Nephron progenitor cell (in vitro differentiated cells): ENCODE measurements at regions not wholly inside any gene's neighbourhood (a gene's known extent, or its start where the extent isn't known, plus 50 kb on each side); places are given as distances from the start of the nearest gene placed in this dataset.
A peak's percentile ranks its signal among the peaks of the same experiment; 100 is the strongest.

Source experiments
- DNase-seq: peaks from one replicate; pipeline ENCODE4 v3.0.0; 2021
- H3K27ac Mint-ChIP-seq: 2 replicates; pipeline ENCODE4 v1.8.0; 2021; ENCODE audit warnings: mild to moderate bottlenecking, moderate library complexity, mixed read lengths
- H3K27me3 Mint-ChIP-seq: 2 replicates; pipeline ENCODE4 v1.8.0; 2021; ENCODE audit warnings: mild to moderate bottlenecking, low read depth, mixed read lengths; ENCODE audit not compliant: poor library complexity
- H3K36me3 Mint-ChIP-seq: 2 replicates; pipeline ENCODE4 v1.8.0; 2021; ENCODE audit warnings: low read depth, mixed read lengths
- H3K4me1 Mint-ChIP-seq: 2 replicates; pipeline ENCODE4 v1.8.0; 2021; ENCODE audit warnings: mixed read lengths
- H3K4me3 Mint-ChIP-seq: 2 replicates; pipeline ENCODE4 v1.8.0; 2021; ENCODE audit warnings: mild to moderate bottlenecking, moderate library complexity, mixed read lengths
- H3K9me3 Mint-ChIP-seq: 2 replicates; pipeline ENCODE4 v1.8.0; 2021; ENCODE audit warnings: mild to moderate bottlenecking, moderate library complexity, mixed read lengths
- TF ChIP-seq, protein P1 (sequence below): fragments of 200-600 bp; sonication (generic); IDR thresholded peaks from 2 replicates; pipeline ENCODE4 v1.5.0; 2021; ENCODE audit warnings: antibody characterized with exemption

DNA sequence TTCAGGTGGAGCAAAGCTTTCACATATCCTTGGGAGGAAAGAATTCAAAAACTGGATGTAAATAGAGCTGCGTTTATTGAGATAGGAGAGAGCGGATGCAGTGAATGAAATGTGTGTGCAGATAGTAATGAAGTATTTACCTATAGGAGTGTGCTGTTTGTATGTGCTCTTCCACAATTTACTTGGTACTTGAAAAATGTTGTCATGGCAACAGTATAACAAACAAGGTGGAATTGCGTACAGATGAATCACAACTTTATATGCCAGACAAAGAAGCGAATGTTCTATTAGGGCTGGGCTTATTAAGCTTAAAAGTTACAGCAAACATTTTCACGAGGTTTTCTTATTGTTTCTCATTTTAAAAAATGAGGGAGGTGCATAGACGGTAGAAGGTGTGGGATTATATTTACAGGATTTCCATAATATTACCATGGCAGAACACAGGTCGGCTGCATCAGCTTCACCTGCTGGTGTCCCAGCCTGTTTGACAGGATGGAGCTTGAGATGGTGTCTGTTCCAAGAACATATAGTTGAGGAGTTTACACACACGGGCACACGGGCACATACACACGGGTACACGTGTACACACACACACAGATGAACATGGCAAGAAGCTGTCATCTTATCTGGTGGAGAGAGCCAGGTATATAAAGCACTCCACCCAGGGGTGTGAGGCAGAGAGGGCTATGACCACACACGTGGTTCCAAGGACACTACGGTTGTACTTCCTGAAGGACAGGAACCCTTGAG is 155.7 kb downstream of the RMI1 start:
- Mint-ChIP-seq H3K4me1 (peaks cover 20% of the 10 kb centered on the region), H3K36me3 (no peaks in the 10 kb centered on the region), H3K4me3 (no peak overlapping the region), H3K27me3 (peaks cover 55% of the 10 kb centered on the region), H3K27ac (no peak overlapping the region), H3K9me3 (no peaks in the 10 kb centered on the region)
- TF ChIP-seq, protein P1, sequence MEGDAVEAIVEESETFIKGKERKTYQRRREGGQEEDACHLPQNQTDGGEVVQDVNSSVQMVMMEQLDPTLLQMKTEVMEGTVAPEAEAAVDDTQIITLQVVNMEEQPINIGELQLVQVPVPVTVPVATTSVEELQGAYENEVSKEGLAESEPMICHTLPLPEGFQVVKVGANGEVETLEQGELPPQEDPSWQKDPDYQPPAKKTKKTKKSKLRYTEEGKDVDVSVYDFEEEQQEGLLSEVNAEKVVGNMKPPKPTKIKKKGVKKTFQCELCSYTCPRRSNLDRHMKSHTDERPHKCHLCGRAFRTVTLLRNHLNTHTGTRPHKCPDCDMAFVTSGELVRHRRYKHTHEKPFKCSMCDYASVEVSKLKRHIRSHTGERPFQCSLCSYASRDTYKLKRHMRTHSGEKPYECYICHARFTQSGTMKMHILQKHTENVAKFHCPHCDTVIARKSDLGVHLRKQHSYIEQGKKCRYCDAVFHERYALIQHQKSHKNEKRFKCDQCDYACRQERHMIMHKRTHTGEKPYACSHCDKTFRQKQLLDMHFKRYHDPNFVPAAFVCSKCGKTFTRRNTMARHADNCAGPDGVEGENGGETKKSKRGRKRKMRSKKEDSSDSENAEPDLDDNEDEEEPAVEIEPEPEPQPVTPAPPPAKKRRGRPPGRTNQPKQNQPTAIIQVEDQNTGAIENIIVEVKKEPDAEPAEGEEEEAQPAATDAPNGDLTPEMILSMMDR: no peak
- DNase-seq: no peak

DNA sequence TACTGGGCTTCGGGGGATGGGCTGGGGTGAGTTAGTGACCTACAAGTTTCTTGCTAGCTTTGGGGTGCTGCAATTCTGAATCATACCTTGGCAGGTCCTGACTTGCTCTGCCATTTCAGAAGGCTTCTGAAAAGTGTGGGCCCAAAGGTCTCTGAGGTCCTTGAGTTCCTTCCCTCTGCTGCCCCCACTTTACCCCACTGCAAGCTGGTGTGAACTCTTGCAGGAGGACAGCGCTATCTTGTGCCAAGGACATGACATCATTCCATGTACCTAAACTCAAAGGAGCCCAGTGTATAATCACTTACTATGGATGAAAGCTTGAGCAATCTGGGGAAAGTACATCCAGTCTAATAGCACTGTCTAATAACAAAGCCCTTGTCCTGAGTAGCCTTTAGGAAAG is 157.4 kb downstream of the RMI1 start:
- TF ChIP-seq, protein P1: no peak
- Mint-ChIP-seq H3K4me1 (peaks cover 34% of the 10 kb centered on the region), H3K36me3 (no peaks in the 10 kb centered on the region), H3K27me3 (peaks cover 71% of the 10 kb centered on the region), H3K4me3 (no peak overlapping the region), H3K27ac (no peak overlapping the region), H3K9me3 (no peaks in the 10 kb centered on the region)
- DNase-seq: no peak

DNA sequence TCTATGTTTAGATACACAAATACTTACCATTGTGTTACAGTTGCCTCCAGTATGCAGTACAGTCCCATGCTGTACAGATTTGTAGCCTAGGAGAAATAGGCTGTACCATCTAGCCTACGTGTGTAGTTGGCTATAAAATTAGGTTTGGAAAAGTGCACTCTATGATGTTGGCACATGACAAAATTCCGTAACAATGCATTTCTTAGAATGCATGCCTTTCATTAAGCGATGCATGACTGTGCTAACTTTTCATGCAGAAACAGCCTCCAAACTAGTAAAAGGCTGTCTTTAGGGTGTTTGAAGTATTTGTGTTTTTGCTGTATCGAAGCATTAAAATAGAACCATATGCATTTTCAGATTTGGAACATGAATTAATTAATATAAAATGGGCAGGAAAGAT is 157.9 kb downstream of the RMI1 start:
- DNase-seq: no peak
- H3K4me1 Mint-ChIP-seq: peaks cover 34% of the 10 kb centered on the region
- no peaks in the 10 kb centered on the region for H3K9me3 Mint-ChIP-seq
- TF ChIP-seq, protein P1: no peak
- peaks cover 77% of the 10 kb centered on the region for H3K27me3 Mint-ChIP-seq
- no peak overlapping the region for H3K4me3 Mint-ChIP-seq
- no peaks in the 10 kb centered on the region for H3K36me3 Mint-ChIP-seq
- no peak overlapping the region for H3K27ac Mint-ChIP-seq

DNA sequence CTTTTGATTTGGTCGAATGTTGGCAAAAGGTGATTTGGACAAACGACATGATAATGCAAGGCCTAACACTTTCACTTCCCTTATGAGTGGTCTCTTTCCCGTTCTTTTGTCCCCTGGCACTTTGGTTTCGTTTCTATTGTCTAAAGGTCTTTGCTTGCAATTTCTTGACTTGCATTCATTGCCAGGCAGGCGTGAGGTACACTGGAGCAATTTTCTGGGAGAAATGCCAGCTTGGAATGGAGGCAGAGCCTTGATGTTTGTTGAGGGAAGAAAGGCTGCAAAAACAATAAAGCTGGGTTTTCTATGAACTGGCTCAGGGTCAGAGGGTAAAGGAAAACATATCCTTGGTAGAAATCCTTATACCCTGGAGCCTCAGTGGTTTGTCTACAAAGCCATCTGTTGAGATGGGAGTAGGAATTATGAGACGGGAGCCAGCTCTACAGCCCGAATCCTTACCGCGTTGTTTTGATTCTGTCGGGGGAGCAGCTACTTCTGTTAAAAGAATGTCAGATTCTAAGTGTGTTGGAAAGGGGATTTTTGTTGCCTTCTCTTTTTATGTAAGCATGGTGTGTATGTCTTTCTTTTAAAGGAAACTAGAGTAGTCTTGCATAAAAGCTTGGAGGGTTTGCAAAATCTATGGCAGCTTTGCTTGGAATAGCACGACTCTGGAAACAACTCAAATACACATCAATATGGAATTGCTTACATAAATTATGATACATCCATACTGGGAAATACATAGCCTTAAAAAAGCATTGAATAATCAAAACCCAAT is 158.9 kb downstream of the RMI1 start:
- no peak overlapping the region for H3K27ac Mint-ChIP-seq
- H3K4me3 Mint-ChIP-seq: peak overlapping the region; percentile 67
- H3K9me3 Mint-ChIP-seq: no peaks in the 10 kb centered on the region
- peaks cover 81% of the 10 kb centered on the region for H3K27me3 Mint-ChIP-seq
- no peak for DNase-seq
- TF ChIP-seq, protein P1: no peak
- no peaks in the 10 kb centered on the region for H3K36me3 Mint-ChIP-seq
- H3K4me1 Mint-ChIP-seq: peaks cover 34% of the 10 kb centered on the region

DNA sequence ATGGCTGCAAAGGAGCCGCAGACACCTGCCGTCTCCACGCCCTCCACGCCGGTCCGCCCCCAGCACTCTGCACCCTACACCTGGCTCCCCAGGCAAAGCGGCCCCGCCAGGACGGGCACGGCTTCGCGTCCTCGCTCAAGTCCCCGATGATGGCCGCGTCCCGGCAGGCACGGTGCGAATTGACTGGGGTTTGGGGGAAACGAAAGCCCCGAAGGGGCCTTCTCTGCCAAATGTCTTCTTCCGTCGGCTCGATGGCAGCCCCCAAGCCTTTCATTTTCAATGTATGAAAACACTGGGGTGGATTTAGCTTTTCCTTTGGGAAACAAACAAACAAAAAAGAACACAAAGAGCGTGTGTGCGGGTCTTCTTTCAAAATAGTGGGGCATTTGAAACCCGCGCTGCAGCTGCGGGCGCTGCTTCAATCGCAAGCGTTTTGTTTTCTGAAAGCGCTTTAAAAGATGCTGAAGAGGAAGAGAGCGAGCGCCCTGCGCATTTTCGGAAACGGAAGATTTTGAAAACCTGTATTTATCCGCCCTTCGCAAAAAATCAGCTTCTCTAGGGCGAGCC is 160.0 kb downstream of the RMI1 start:
- H3K27ac Mint-ChIP-seq: no peak overlapping the region
- peak; percentile 52 for DNase-seq
- no peaks in the 10 kb centered on the region for H3K36me3 Mint-ChIP-seq
- H3K9me3 Mint-ChIP-seq: no peaks in the 10 kb centered on the region
- H3K4me3 Mint-ChIP-seq: peak overlapping the region; percentile 83
- TF ChIP-seq, protein P1: no peak
- H3K4me1 Mint-ChIP-seq: peaks cover 34% of the 10 kb centered on the region
- peaks cover 77% of the 10 kb centered on the region for H3K27me3 Mint-ChIP-seq
